Raji (cell line): ENCODE measurements at regions not wholly inside any gene's neighbourhood (a gene's known extent, or its start where the extent isn't known, plus 50 kb on each side); places are given as distances from the start of the nearest gene placed in this dataset.

Experiments
- POLR2A ChIP-seq: IDR thresholded peaks from 2 replicates; pipeline ENCODE4 v1.6.1; 2011; ENCODE audit warnings: low read depth, low read length, control low read depth; ENCODE audit not compliant: insufficient read depth

GRCh38 chr17:77746393-77746792 lies 212.1 kb upstream of the TNRC6C start:
- TF ChIP-seq POLR2A, result no peak

GRCh38 chr17:77746896-77747554 lies 211.5 kb upstream of the TNRC6C start:
- no peak for TF ChIP-seq POLR2A

- TF ChIP-seq POLR2A, result no peak
These were observed 210.1 kb upstream of the TNRC6C start for GRCh38 chr17:77748436-77748835.

GRCh38 chr17:77749321-77749751 lies 209.2 kb upstream of the TNRC6C start:
- no peak for TF ChIP-seq POLR2A

GRCh38 chr17:77749989-77750388 lies 208.5 kb upstream of the TNRC6C start:
- no peak for TF ChIP-seq POLR2A

GRCh38 chr17:77750427-77751043 lies 208.0 kb upstream of the TNRC6C start:
- TF ChIP-seq POLR2A, result no peak

GRCh38 chr17:77753246-77753645 lies 205.3 kb upstream of the TNRC6C start:
- no peak for TF ChIP-seq POLR2A

GRCh38 chr17:77753691-77754245 lies 204.7 kb upstream of the TNRC6C start:
- no peak for TF ChIP-seq POLR2A

- no peak for TF ChIP-seq POLR2A
These were observed 203.5 kb upstream of the TNRC6C start for GRCh38 chr17:77754956-77755355.

GRCh38 chr17:77755410-77755963 lies 203.0 kb upstream of the TNRC6C start:
- no peak for TF ChIP-seq POLR2A

GRCh38 chr17:77756028-77756427 lies 202.5 kb upstream of the TNRC6C start:
- TF ChIP-seq POLR2A, result no peak

- no peak for TF ChIP-seq POLR2A
These were observed 201.5 kb upstream of the TNRC6C start for GRCh38 chr17:77756846-77757560.

GRCh38 chr17:77757561-77757898 lies 201.0 kb upstream of the TNRC6C start:
- TF ChIP-seq POLR2A, result no peak

GRCh38 chr17:77763023-77763422 lies 195.5 kb upstream of the TNRC6C start:
- no peak for TF ChIP-seq POLR2A

- no peak for TF ChIP-seq POLR2A
These were observed 194.9 kb upstream of the TNRC6C start for GRCh38 chr17:77763575-77763974.

- TF ChIP-seq POLR2A, result no peak
These were observed 193.2 kb upstream of the TNRC6C start for GRCh38 chr17:77765292-77765691.
